Stomach (tissue), 4 donors: ENCODE measurements at regions not wholly inside any gene's neighbourhood (a gene's known extent, or its start where the extent isn't known, plus 50 kb on each side); places are given as distances from the start of the nearest gene placed in this dataset.

Experiments used
- EP300 ChIP-seq: sonication (generic); formaldehyde crosslinking; IDR thresholded peaks from one replicate; pipeline ENCODE4 v1.6.1; 2017; ENCODE audit warnings: antibody characterized with exemption
- POLR2A ChIP-seq, 4 donors: fragments of 450-650 bp; IDR thresholded peaks; one replicate each; pipeline ENCODE4 v1.6.1; 2016; ENCODE audit warnings: antibody characterized with exemption in 4 of 4, control low read depth in 2 of 4, mild to moderate bottlenecking in 1 of 4, moderate library complexity in 1 of 4
- TF ChIP-seq, protein P1 (sequence below), 7 experiments: fragments of 450-650 bp in 4 of 7; fragments of 200-600 bp in 3 of 7; sonication (generic) in 3 of 7; IDR thresholded peaks; one replicate each; pipeline ENCODE4 v1.5.1; 2016 to 2019; ENCODE audit warnings: antibody characterized with exemption in 7 of 7, control low read depth in 2 of 7, mild to moderate bottlenecking in 1 of 7

DNA sequence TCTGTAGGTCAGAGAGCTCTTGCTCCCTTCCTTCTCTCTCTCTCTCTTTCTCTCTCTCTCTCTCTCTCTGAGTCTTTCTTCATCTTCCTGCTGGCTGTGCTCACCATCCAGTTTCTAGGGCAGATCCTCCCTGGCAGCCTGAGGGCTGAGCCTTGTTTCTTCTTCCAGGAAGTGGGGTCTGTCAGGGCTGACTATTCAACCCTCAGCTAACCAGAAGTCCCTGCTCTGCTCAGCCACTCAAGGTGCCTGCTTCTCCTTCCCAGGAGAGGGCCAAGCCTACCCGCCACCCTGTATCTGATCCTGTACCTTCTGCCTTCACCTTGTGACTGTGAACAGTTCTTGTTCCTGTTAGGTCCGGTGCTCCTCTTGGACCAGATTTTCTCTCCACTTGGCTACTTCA is 107.6 kb upstream of the ETV3 start:
- TF ChIP-seq, protein P1, sequence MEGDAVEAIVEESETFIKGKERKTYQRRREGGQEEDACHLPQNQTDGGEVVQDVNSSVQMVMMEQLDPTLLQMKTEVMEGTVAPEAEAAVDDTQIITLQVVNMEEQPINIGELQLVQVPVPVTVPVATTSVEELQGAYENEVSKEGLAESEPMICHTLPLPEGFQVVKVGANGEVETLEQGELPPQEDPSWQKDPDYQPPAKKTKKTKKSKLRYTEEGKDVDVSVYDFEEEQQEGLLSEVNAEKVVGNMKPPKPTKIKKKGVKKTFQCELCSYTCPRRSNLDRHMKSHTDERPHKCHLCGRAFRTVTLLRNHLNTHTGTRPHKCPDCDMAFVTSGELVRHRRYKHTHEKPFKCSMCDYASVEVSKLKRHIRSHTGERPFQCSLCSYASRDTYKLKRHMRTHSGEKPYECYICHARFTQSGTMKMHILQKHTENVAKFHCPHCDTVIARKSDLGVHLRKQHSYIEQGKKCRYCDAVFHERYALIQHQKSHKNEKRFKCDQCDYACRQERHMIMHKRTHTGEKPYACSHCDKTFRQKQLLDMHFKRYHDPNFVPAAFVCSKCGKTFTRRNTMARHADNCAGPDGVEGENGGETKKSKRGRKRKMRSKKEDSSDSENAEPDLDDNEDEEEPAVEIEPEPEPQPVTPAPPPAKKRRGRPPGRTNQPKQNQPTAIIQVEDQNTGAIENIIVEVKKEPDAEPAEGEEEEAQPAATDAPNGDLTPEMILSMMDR (IDR thresholded peaks at IDR 0.05): no peak
- no peak for TF ChIP-seq EP300
- no peak for TF ChIP-seq POLR2A (IDR thresholded peaks at IDR 0.05)
